IMR-90 (cell line): ENCODE measurements at regions not wholly inside any gene's neighbourhood (a gene's known extent, or its start where the extent isn't known, plus 50 kb on each side); places are given as distances from the start of the nearest gene placed in this dataset.

ENCODE experiments used
- ATAC-seq: fragments of 200-7000 bp; cut with Tn5 transposase; 2 replicates; pipeline ENCODE4 v1.9.1; 2020; ENCODE audit warnings: low read depth, mild to moderate bottlenecking, moderate library complexity
- BruUV-seq: library from RNA; stranded (reverse); fragments of 400-500 nt; replicated peaks from 2 replicates; lab custom pipeline; 2021; lab: Mats Ljungman, UMichigan
- CTCF ChIA-PET: fragments of 300-600 bp; formaldehyde crosslinking; extraction: SDS; loops from one replicate; lab custom pipeline; 2021; ENCODE audit warnings: antibody characterized with exemption; lab: Yijun Ruan, JAX
- POLR2A ChIA-PET: fragments of 300-600 bp; sonication (Branson Sonifier 250); formaldehyde crosslinking; loops from one replicate; lab custom pipeline; 2022; ENCODE audit warnings: antibody characterized with exemption; ENCODE audit not compliant: unreplicated experiment; lab: Charles Lee
- DNase-seq: peaks from one replicate; pipeline ENCODE4 v3.0.0; 2013
- H2AFZ ChIP-seq: replicated peaks from 2 replicates; pipeline ENCODE3; 2013; ENCODE audit warnings: low read length, mild to moderate bottlenecking; ENCODE audit not compliant: poor library complexity
- H2AK5ac ChIP-seq: 2 replicates; pipeline ENCODE4 v1.6.1; 2013; ENCODE audit warnings: low read depth, low read length, inconsistent platforms
- H2AK9ac ChIP-seq: replicated peaks from 2 replicates; pipeline ENCODE3; 2013; ENCODE audit warnings: mild to moderate bottlenecking, low read depth, low read length, moderate library complexity; ENCODE audit not compliant: poor library complexity
- H2BK120ac ChIP-seq: 2 replicates; pipeline ENCODE4 v1.6.1; 2013; ENCODE audit warnings: low read depth, low read length, inconsistent platforms
- H2BK15ac ChIP-seq: 3 replicates; pipeline ENCODE4 v1.6.1; 2013; ENCODE audit warnings: low read depth, low read length, inconsistent platforms
- H2BK20ac ChIP-seq: 2 replicates; pipeline ENCODE4 v1.6.1; 2013; ENCODE audit warnings: low read depth, mild to moderate bottlenecking, inconsistent platforms, low read length, moderate library complexity
- H2BK5ac ChIP-seq: 2 replicates; pipeline ENCODE4 v1.6.1; 2013; ENCODE audit warnings: mild to moderate bottlenecking, low read depth, low read length, inconsistent platforms; ENCODE audit not compliant: poor library complexity, severe bottlenecking
- H3K14ac ChIP-seq: replicated peaks from 2 replicates; pipeline ENCODE4 v1.6.1; 2013; ENCODE audit warnings: low read depth, low read length, inconsistent platforms
- H3K18ac ChIP-seq: 2 replicates; pipeline ENCODE4 v1.6.1; 2013; ENCODE audit warnings: low read depth, low read length, control low read depth
- H3K23ac ChIP-seq: 2 replicates; pipeline ENCODE4 v1.6.1; 2013; ENCODE audit warnings: low read depth, low read length, inconsistent platforms
- H3K27ac ChIP-seq: 2 replicates; pipeline ENCODE4 v1.5.1; 2013; ENCODE audit warnings: mild to moderate bottlenecking, control low read depth, low read length; ENCODE audit not compliant: insufficient read depth
- H3K27me3 ChIP-seq: 2 replicates; pipeline ENCODE4 v1.6.1; 2013; ENCODE audit warnings: low read length; ENCODE audit not compliant: control insufficient read depth, insufficient read depth
- H3K36me3 ChIP-seq: 2 replicates; pipeline ENCODE4 v1.6.1; 2013; ENCODE audit warnings: low read length, mixed read lengths; ENCODE audit not compliant: control insufficient read depth, insufficient read depth
- H3K4ac ChIP-seq: 2 replicates; pipeline ENCODE4 v1.6.1; 2013; ENCODE audit warnings: low read depth, low read length, inconsistent platforms
- H3K4me1 ChIP-seq: 2 replicates; pipeline ENCODE4 v1.6.1; 2013; ENCODE audit warnings: low read length, mixed read lengths; ENCODE audit not compliant: control insufficient read depth, insufficient read depth
- H3K4me2 ChIP-seq: 2 replicates; pipeline ENCODE4 v1.6.1; 2013; ENCODE audit warnings: low read depth, mild to moderate bottlenecking, control low read depth, low read length, moderate library complexity
- H3K4me3 ChIP-seq: 2 replicates; pipeline ENCODE4 v1.5.1; 2013; ENCODE audit warnings: low read depth, mild to moderate bottlenecking, control low read depth, low read length, moderate library complexity; ENCODE audit not compliant: insufficient read depth
- H3K56ac ChIP-seq: 2 replicates; pipeline ENCODE4 v1.6.1; 2013; ENCODE audit warnings: low read length, inconsistent platforms; ENCODE audit not compliant: insufficient read depth; ENCODE audit errors: extremely low read depth
- H3K79me1 ChIP-seq, 2 experiments: 2 replicates each; pipeline ENCODE4 v1.6.1; 2013; ENCODE audit warnings: low read length in 2 of 2, inconsistent platforms in 1 of 2, low read depth in 1 of 2
- H3K9ac ChIP-seq: 2 replicates; pipeline ENCODE4 v1.6.1; 2013; ENCODE audit warnings: low read depth, low read length, control low read depth
- H3K9me1 ChIP-seq: 2 replicates; pipeline ENCODE4 v1.6.1; 2013; ENCODE audit warnings: low read length, inconsistent platforms; ENCODE audit not compliant: insufficient read depth
- H3K9me3 ChIP-seq: 2 replicates; pipeline ENCODE4 v1.6.1; 2013; ENCODE audit warnings: low read length; ENCODE audit not compliant: control insufficient read depth, insufficient read depth
- H4K20me1 ChIP-seq: 2 replicates; pipeline ENCODE4 v1.6.1; 2013; ENCODE audit warnings: low read length, inconsistent platforms; ENCODE audit not compliant: insufficient read depth
- H4K5ac ChIP-seq: 2 replicates; pipeline ENCODE4 v1.6.1; 2013; ENCODE audit warnings: mild to moderate bottlenecking, low read depth, low read length, control low read depth
- H4K8ac ChIP-seq, 2 experiments: 2 replicates each; pipeline ENCODE4 v1.6.1; 2013; ENCODE audit warnings: low read depth in 2 of 2, low read length in 2 of 2, control low read depth in 1 of 2, inconsistent platforms in 1 of 2
- H4K91ac ChIP-seq: 2 replicates; pipeline ENCODE4 v1.6.1; 2013; ENCODE audit warnings: low read depth, low read length, inconsistent platforms; ENCODE audit not compliant: insufficient read depth
- ELK1 ChIP-seq: fragments of 150-350 bp; IDR thresholded peaks from 2 replicates; pipeline ENCODE4 v1.6.1; 2016; ENCODE audit warnings: low read depth, mild to moderate bottlenecking, low read length, moderate library complexity, borderline replicate concordance
- MAFK ChIP-seq: IDR thresholded peaks from 2 replicates; pipeline ENCODE4 v1.6.1; 2012; ENCODE audit warnings: low read depth, low read length, improper control_type of control experiment
- MXI1 ChIP-seq: IDR thresholded peaks from 2 replicates; pipeline ENCODE4 v1.6.1; 2012; ENCODE audit warnings: low read depth, mild to moderate bottlenecking, low read length, moderate library complexity, borderline replicate concordance
- POLR2A ChIP-seq: IDR thresholded peaks from 2 replicates; pipeline ENCODE4 v1.6.1; 2012; ENCODE audit warnings: mild to moderate bottlenecking, low read depth, low read length
- SMC3 ChIP-seq: fragments of 150-350 bp; IDR thresholded peaks from 2 replicates; pipeline ENCODE4 v1.6.1; 2016; ENCODE audit warnings: low read depth, mild to moderate bottlenecking, antibody characterized with exemption, low read length, moderate library complexity
- dilution Hi-C: fragments of 300-500 bp; cut with HindIII; formaldehyde crosslinking; loops from one replicate; pipeline ENCODE4 v1.14.3; 2018; ENCODE audit warnings: low sequenced_read_pairs; ENCODE audit not compliant: unreplicated experiment
- in situ Hi-C: fragments of 300-500 bp; cut with MboI; formaldehyde crosslinking; loops from 3 replicates; pipeline ENCODE4 v1.14.3; 2019; ENCODE audit warnings: low sequenced_read_pairs, inconsistent platforms, mixed read lengths
- intact Hi-C: fragments of 100-400 bp; cut with micrococcal nuclease; formaldehyde crosslinking; loops from 2 replicates; pipeline ENCODE4 v1.10.0; 2022

GRCh38 chr13:54196684-54197083 is 1168.1 kb downstream of the OLFM4 start:
- ChIA-PET POLR2A (no interaction called here), CTCF (no interaction called here)
- in situ Hi-C loops (no loop called here), dilution Hi-C loops (no loop called here), intact Hi-C loops (no loop called here)
- H2BK15ac ChIP-seq, result no peak overlapping the region
- BruUV-seq, result no TSS peak
- H3K14ac ChIP-seq, result no peak overlapping the region
- H3K4me2 ChIP-seq, result no peak overlapping the region
- peak; percentile 70 for TF ChIP-seq MAFK
- TF ChIP-seq SMC3, result no peak
- TF ChIP-seq MXI1, result no peak
- TF ChIP-seq ELK1, result no peak
- no peak for TF ChIP-seq POLR2A
- H4K5ac ChIP-seq, result no peak overlapping the region
- H4K20me1 ChIP-seq, result no peaks in the 10 kb centered on the region
- no peak overlapping the region for H2AFZ ChIP-seq
- no peak overlapping the region for H3K9ac ChIP-seq
- DNase-seq (no peak), ATAC-seq (no peak)
- no peaks in the 10 kb centered on the region for H3K4me1 ChIP-seq
- H3K56ac ChIP-seq, result no peak overlapping the region
- H3K79me1 ChIP-seq, result no peaks in the 10 kb centered on the region
- no peak overlapping the region for H3K4ac ChIP-seq
- H2BK20ac ChIP-seq, result no peak overlapping the region
- H3K9me3 ChIP-seq, result peaks cover 4% of the 10 kb centered on the region; the same call in 1 of the 2 replicates
- no peak overlapping the region for H2BK120ac ChIP-seq
- no peak overlapping the region for H3K23ac ChIP-seq
- no peak overlapping the region for H4K91ac ChIP-seq
- no peak overlapping the region for H3K18ac ChIP-seq
- H4K8ac ChIP-seq, result no peak overlapping the region
- H3K27me3 ChIP-seq, result no peaks in the 10 kb centered on the region
- no peaks in the 10 kb centered on the region for H3K9me1 ChIP-seq
- H3K36me3 ChIP-seq, result no peaks in the 10 kb centered on the region
- H2AK5ac ChIP-seq, result no peak overlapping the region
- H2AK9ac ChIP-seq, result no peak overlapping the region
- no peak overlapping the region for H3K27ac ChIP-seq
- H3K4me3 ChIP-seq, result no peak overlapping the region
- H2BK5ac ChIP-seq, result no peak overlapping the region
